AG10803 (cell line): ENCODE measurements at regions not wholly inside any gene's neighbourhood (a gene's known extent, or its start where the extent isn't known, plus 50 kb on each side); places are given as distances from the start of the nearest gene placed in this dataset.
"Not testable (repeated sequence)": the region's sequence is repeated elsewhere in the genome, so short reads cannot be mapped to it uniquely, and the experiment has no call there.

Source experiments
- DNase-seq: peaks from one replicate; pipeline ENCODE4 v3.0.0; 2010; ENCODE audit warnings: low read depth
- H3K4me3 ChIP-seq: 2 replicates; pipeline ENCODE4 v1.5.1; 2011; ENCODE audit warnings: mild to moderate bottlenecking, low read length, control low read depth
- CTCF ChIP-seq: conservative IDR thresholded peaks from 2 replicates; pipeline ENCODE4 v1.5.1; 2011; ENCODE audit warnings: mild to moderate bottlenecking, low read length, control low read depth, inconsistent platforms

- DNase-seq: no peak
- H3K4me3 ChIP-seq: no peak overlapping the region
- TF ChIP-seq CTCF: no peak
These were observed 742.0 kb downstream of the ZBBX start for GRCh38 chr3:166637984-166638530.

- TF ChIP-seq CTCF: no peak
- H3K4me3 ChIP-seq: no peak overlapping the region
- DNase-seq: no peak
These were observed 745.9 kb downstream of the ZBBX start for GRCh38 chr3:166634091-166634746.

- DNase-seq: no peak
- no peak for TF ChIP-seq CTCF
- H3K4me3 ChIP-seq: no peak overlapping the region
These were observed 749.9 kb downstream of the ZBBX start for GRCh38 chr3:166630190-166630589.

GRCh38 chr3:166613365-166613764 lies 766.7 kb downstream of the ZBBX start:
- TF ChIP-seq CTCF: no peak
- DNase-seq: no peak

GRCh38 chr3:166612761-166613160 lies 767.3 kb downstream of the ZBBX start:
- not testable (repeated sequence) for DNase-seq, H3K4me3 ChIP-seq

More at GRCh38 chr3:166613365-166613764, 766.7 kb downstream of the ZBBX start:
- H3K4me3 ChIP-seq: no peak overlapping the region

GRCh38 chr3:166607933-166608521 lies 770.8 kb upstream of the BCHE start:
- no peak for DNase-seq
- H3K4me3 ChIP-seq: no peak overlapping the region
- TF ChIP-seq CTCF: no peak

GRCh38 chr3:166606988-166607387 lies 769.8 kb upstream of the BCHE start:
- H3K4me3 ChIP-seq: no peak overlapping the region
- TF ChIP-seq CTCF: no peak
- no peak for DNase-seq
